Thoracic aorta (tissue), 2 donors: ENCODE measurements at regions not wholly inside any gene's neighbourhood (a gene's known extent, or its start where the extent isn't known, plus 50 kb on each side); places are given as distances from the start of the nearest gene placed in this dataset.

Experiments used
- ATAC-seq: fragments of 150-250 bp; one replicate; pipeline ENCODE4 v1.8.0; 2017; ENCODE audit warnings: low read depth; ENCODE audit not compliant: insufficient number of reproducible peaks, low FRiP score
- DNase-seq: peaks from one replicate; pipeline ENCODE4 v3.0.0-alpha.2; 2020; ENCODE audit warnings: low spot score
- H3K27ac ChIP-seq, 2 donors: fragments of 200-600 bp; sonication (generic); 1 replicate in 1 of 2; 2 replicates in 1 of 2; pipeline ENCODE4 v1.5.1; 2016; ENCODE audit warnings: mild to moderate bottlenecking in 2 of 2, moderate library complexity in 2 of 2
- H3K27me3 ChIP-seq: fragments of 200-600 bp; sonication (generic); replicated peaks from 2 replicates; pipeline ENCODE4 v1.6.0; 2016; ENCODE audit warnings: mild to moderate bottlenecking; ENCODE audit not compliant: insufficient read depth
- H3K36me3 ChIP-seq: fragments of 200-600 bp; sonication (generic); one replicate; pipeline ENCODE4 v1.5.1; 2016
- H3K4me1 ChIP-seq, 2 donors: fragments of 200-600 bp; sonication (generic); 1 replicate in 1 of 2; 2 replicates in 1 of 2; pipeline versions ENCODE4 v1.5.1 to v1.6.0; 2016; ENCODE audit warnings: low read depth in 2 of 2, mild to moderate bottlenecking in 1 of 2; ENCODE audit not compliant: control insufficient read depth in 1 of 2
- H3K4me3 ChIP-seq: fragments of 200-600 bp; sonication (generic); 2 replicates; pipeline ENCODE4 v1.5.1; 2016; ENCODE audit warnings: mild to moderate bottlenecking
- H3K9me3 ChIP-seq: fragments of 200-600 bp; sonication (generic); 2 replicates; pipeline ENCODE4 v1.5.1; 2016
- TF ChIP-seq, protein P1 (sequence below): fragments of 200-600 bp; sonication (generic); IDR thresholded peaks from one replicate; pipeline ENCODE4 v1.5.1; 2019; ENCODE audit warnings: antibody characterized with exemption

DNA sequence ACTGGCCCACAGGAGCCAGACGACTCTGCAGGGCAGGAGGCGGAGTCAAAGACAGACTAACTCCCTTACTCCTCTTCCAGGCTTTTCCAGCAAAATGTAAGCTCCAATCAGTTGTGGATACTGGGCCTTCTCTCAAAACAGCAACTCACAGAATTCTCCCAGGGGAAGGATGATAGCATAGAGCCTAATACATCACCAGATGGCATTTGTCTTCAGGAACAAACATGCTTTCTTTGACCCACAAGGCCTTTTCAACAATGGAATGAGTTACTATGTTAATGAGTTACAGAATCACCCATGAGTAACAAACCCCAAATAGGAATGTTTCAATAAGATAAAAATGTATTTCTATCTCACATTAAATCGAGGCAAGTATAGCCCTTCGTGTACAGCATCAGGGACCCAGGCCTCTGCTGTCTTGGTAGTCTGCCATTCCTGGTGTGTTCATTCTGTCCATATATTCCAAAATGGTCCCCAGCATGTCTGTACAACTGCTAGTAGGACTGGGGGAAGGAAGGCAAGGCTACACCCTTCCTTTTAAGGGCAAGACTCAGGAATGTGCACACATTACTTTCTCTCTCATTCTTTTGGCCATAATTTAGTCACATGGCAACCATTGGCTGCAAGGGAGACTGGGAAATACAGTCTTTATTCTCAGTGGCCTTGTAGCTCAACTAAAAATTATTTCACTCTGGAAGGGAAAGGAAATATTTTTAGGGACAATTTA, 76.4 kb downstream of the BOD1L2 start:
- no peak overlapping the region for H3K4me3 ChIP-seq
- no peak for DNase-seq
- H3K4me1 ChIP-seq, result no peaks in the 10 kb centered on the region
- no peak for ATAC-seq
- H3K27ac ChIP-seq, result no peak overlapping the region
- H3K27me3 ChIP-seq, result no peaks in the 10 kb centered on the region
- TF ChIP-seq, protein P1, sequence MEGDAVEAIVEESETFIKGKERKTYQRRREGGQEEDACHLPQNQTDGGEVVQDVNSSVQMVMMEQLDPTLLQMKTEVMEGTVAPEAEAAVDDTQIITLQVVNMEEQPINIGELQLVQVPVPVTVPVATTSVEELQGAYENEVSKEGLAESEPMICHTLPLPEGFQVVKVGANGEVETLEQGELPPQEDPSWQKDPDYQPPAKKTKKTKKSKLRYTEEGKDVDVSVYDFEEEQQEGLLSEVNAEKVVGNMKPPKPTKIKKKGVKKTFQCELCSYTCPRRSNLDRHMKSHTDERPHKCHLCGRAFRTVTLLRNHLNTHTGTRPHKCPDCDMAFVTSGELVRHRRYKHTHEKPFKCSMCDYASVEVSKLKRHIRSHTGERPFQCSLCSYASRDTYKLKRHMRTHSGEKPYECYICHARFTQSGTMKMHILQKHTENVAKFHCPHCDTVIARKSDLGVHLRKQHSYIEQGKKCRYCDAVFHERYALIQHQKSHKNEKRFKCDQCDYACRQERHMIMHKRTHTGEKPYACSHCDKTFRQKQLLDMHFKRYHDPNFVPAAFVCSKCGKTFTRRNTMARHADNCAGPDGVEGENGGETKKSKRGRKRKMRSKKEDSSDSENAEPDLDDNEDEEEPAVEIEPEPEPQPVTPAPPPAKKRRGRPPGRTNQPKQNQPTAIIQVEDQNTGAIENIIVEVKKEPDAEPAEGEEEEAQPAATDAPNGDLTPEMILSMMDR, result no peak
- H3K36me3 ChIP-seq, result no peaks in the 10 kb centered on the region
- H3K9me3 ChIP-seq, result no peaks in the 10 kb centered on the region

DNA sequence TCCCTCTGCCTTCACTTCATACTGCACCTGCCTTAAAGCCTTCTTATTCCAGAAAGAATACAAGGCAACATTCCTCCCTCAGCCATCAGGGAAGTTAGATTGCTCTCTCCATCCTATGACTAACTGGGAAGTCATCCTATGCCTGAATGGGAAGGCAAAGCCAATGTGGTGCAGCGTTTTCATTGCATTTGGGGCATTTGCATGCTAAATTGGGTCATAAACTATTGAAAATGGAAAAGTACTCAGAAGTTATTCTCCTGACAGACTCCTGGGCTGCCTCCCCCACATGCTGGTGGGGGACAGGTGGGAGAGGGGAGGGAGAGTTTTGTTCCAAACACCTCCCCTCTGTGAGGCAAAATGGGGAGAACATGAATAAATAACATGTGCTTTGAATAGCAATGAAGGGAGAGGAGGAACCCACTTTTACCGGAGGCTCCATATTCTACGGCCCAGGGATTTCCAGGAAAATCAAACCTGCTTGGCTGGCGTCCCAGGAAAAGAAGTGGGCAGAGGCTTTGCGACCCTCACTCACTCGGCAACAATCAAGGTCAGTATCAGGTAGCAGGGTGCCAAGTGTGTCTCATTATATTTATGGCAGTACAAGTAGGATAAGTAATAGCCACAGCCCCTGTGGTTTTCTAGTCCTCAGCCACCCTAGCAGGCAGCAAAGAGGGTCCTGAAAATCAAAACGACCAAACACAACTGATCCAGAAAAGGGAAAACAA, 84.1 kb downstream of the BOD1L2 start:
- H3K4me3 ChIP-seq, result no peak overlapping the region
- no peaks in the 10 kb centered on the region for H3K36me3 ChIP-seq
- no peak overlapping the region for H3K27ac ChIP-seq
- TF ChIP-seq, protein P1, result no peak
- no peak for ATAC-seq
- H3K4me1 ChIP-seq, result no peaks in the 10 kb centered on the region
- no peaks in the 10 kb centered on the region for H3K27me3 ChIP-seq
- no peaks in the 10 kb centered on the region for H3K9me3 ChIP-seq
- no peak for DNase-seq

DNA sequence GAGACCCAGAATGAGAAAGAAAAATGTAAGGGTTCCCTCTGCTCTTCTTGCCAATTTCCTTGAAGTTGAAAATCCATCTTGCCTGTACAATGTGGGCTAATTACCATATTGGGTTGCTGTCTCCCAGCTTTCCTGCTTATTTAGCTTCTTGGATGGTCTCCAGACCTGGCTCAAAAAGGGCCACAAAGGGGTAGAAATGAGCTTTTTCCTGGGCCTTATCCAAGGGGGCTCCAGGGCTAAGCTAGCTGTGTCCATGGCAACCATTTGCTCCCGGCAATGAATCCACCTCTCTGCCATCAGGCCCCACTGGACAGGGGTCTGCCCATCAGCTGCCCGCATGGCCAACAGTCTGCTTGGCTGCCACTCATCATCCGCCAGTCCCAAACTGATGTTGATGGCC, 85.0 kb downstream of the BOD1L2 start:
- H3K27me3 ChIP-seq, result no peaks in the 10 kb centered on the region
- no peak for ATAC-seq
- no peaks in the 10 kb centered on the region for H3K9me3 ChIP-seq
- no peaks in the 10 kb centered on the region for H3K4me1 ChIP-seq
- no peak for DNase-seq
- no peaks in the 10 kb centered on the region for H3K36me3 ChIP-seq
- no peak overlapping the region for H3K4me3 ChIP-seq
- H3K27ac ChIP-seq, result no peak overlapping the region
- TF ChIP-seq, protein P1, result no peak

DNA sequence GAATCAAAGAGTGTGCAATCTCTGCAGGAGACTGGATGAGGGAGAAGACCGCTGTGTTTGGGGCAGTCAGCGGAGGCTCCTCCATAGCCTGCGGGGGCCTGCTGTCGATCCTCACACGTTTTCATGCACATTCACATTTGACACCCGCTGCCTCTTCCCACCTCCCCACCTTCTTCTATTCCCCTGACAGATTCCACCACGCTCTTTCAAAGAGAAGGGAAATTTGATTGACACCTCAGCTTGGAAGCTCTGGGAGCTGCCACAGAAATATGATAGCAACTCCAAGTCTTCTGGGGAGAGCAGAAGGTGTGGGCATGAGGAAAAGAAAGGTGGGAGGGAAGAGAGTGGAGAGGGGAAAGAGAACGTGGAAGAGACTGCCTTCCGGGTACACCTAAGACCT, 87.5 kb downstream of the BOD1L2 start:
- Histone ChIP-seq H3K27ac (no peak overlapping the region), H3K9me3 (no peaks in the 10 kb centered on the region), H3K36me3 (no peaks in the 10 kb centered on the region), H3K4me1 (no peaks in the 10 kb centered on the region), H3K4me3 (no peak overlapping the region), H3K27me3 (no peaks in the 10 kb centered on the region)
- no peak for DNase-seq
- ATAC-seq, result no peak
- TF ChIP-seq, protein P1, result no peak

DNA sequence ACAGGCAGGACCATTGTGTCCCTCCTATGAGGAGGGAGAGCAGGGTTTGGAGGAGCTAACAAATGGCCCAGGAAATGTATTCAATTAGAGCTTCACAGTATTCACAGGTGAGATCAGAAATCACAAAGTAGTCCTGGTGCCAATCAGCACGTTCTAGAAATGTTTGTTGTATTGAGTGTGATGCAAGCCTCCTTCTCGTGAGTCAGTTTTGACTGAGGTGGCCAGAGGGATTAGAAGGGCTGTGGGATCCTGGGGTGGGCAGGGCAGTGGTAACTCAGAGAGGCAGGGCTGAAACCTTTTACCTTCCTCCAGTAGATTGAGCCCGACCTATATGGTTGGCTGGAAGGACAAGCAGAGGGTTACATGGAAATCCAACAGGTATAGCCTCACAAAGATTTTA, 95.0 kb downstream of the BOD1L2 start:
- no peak overlapping the region for H3K4me3 ChIP-seq
- no peaks in the 10 kb centered on the region for H3K36me3 ChIP-seq
- DNase-seq (no peak), ATAC-seq (no peak)
- no peaks in the 10 kb centered on the region for H3K27me3 ChIP-seq
- no peaks in the 10 kb centered on the region for H3K4me1 ChIP-seq
- no peak overlapping the region for H3K27ac ChIP-seq
- no peaks in the 10 kb centered on the region for H3K9me3 ChIP-seq
- TF ChIP-seq, protein P1, result no peak
